ENCODE measurements at regions not wholly inside any gene's neighbourhood (a gene's known extent, or its start where the extent isn't known, plus 50 kb on each side); places are given as distances from the start of the nearest gene placed in this dataset.
"Not testable (repeated sequence)": the region's sequence is repeated elsewhere in the genome, so short reads cannot be mapped to it uniquely, and the experiment has no call there.

DNA sequence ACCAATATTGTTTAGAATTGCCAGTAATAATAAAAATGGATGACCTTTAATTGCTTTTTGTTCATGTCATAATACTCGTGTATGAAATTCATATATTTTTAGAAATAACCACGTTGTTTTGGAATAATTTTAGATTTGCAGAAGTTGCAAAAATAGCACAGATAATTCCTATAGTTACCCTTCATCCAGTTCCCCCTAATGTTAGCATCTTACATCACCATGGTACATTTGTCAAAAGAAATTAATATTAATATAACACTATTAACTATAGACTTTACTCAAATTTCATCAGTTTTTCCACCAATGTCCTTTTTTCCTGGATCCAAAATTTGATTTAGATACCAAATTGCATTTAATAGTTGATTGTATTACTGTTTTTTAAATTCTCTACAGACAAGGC is 191.9 kb downstream of the NPIPA7 start:
- not testable (repeated sequence) for TF ChIP-seq POLR2A (IDR thresholded peaks at IDR 0.05)
- TF ChIP-seq, protein P1, sequence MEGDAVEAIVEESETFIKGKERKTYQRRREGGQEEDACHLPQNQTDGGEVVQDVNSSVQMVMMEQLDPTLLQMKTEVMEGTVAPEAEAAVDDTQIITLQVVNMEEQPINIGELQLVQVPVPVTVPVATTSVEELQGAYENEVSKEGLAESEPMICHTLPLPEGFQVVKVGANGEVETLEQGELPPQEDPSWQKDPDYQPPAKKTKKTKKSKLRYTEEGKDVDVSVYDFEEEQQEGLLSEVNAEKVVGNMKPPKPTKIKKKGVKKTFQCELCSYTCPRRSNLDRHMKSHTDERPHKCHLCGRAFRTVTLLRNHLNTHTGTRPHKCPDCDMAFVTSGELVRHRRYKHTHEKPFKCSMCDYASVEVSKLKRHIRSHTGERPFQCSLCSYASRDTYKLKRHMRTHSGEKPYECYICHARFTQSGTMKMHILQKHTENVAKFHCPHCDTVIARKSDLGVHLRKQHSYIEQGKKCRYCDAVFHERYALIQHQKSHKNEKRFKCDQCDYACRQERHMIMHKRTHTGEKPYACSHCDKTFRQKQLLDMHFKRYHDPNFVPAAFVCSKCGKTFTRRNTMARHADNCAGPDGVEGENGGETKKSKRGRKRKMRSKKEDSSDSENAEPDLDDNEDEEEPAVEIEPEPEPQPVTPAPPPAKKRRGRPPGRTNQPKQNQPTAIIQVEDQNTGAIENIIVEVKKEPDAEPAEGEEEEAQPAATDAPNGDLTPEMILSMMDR (IDR thresholded peaks at IDR 0.05): not testable (repeated sequence)
